ENCODE measurements at regions not wholly inside any gene's neighbourhood (a gene's known extent, or its start where the extent isn't known, plus 50 kb on each side); places are given as distances from the start of the nearest gene placed in this dataset.

GRCh38 chr20:43846516-43846905 is 68.1 kb upstream of the TOX2 start:
- TF ChIP-seq TAF1 (IDR thresholded peaks at IDR 0.05; ENCODE audit: low read depth) (no peak), RAD21 (IDR thresholded peaks at IDR 0.05; ENCODE audit: low read depth) (no peak), EP300 (IDR thresholded peaks at IDR 0.05; ENCODE audit: borderline replicate concordance) (no peak), CREB1 (IDR thresholded peaks at IDR 0.05; ENCODE audit: low read depth) (no peak)
- TF ChIP-seq, protein P1, sequence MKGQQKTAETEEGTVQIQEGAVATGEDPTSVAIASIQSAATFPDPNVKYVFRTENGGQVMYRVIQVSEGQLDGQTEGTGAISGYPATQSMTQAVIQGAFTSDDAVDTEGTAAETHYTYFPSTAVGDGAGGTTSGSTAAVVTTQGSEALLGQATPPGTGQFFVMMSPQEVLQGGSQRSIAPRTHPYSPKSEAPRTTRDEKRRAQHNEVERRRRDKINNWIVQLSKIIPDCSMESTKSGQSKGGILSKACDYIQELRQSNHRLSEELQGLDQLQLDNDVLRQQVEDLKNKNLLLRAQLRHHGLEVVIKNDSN (IDR thresholded peaks at IDR 0.05): no peak
- TF ChIP-seq, protein P2, sequence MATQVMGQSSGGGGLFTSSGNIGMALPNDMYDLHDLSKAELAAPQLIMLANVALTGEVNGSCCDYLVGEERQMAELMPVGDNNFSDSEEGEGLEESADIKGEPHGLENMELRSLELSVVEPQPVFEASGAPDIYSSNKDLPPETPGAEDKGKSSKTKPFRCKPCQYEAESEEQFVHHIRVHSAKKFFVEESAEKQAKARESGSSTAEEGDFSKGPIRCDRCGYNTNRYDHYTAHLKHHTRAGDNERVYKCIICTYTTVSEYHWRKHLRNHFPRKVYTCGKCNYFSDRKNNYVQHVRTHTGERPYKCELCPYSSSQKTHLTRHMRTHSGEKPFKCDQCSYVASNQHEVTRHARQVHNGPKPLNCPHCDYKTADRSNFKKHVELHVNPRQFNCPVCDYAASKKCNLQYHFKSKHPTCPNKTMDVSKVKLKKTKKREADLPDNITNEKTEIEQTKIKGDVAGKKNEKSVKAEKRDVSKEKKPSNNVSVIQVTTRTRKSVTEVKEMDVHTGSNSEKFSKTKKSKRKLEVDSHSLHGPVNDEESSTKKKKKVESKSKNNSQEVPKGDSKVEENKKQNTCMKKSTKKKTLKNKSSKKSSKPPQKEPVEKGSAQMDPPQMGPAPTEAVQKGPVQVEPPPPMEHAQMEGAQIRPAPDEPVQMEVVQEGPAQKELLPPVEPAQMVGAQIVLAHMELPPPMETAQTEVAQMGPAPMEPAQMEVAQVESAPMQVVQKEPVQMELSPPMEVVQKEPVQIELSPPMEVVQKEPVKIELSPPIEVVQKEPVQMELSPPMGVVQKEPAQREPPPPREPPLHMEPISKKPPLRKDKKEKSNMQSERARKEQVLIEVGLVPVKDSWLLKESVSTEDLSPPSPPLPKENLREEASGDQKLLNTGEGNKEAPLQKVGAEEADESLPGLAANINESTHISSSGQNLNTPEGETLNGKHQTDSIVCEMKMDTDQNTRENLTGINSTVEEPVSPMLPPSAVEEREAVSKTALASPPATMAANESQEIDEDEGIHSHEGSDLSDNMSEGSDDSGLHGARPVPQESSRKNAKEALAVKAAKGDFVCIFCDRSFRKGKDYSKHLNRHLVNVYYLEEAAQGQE (IDR thresholded peaks at IDR 0.05; ENCODE audit: low read depth): no peak
